ENCODE measurements at regions not wholly inside any gene's neighbourhood (a gene's known extent, or its start where the extent isn't known, plus 50 kb on each side); places are given as distances from the start of the nearest gene placed in this dataset.

- no peak for TF ChIP-seq CTCF (IDR thresholded peaks at IDR 0.05)
- no peak for TF ChIP-seq POLR2AphosphoS5 (IDR thresholded peaks at IDR 0.05)
Observed at GRCh38 chr17:73791121-73791520, 146.9 kb upstream of the SDK2 start.
